H1 (cell line): ENCODE measurements at regions not wholly inside any gene's neighbourhood (a gene's known extent, or its start where the extent isn't known, plus 50 kb on each side); places are given as distances from the start of the nearest gene placed in this dataset.
"Not testable (repeated sequence)": the region's sequence is repeated elsewhere in the genome, so short reads cannot be mapped to it uniquely, and the experiment has no call there.

Experiments used
- CTCF ChIA-PET: fragments of 300-600 bp; sonication (Branson Sonifier 250); formaldehyde crosslinking; loops from one replicate; lab custom pipeline; 2021; ENCODE audit not compliant: partially characterized antibody; lab: Charles Lee
- POLR2A ChIA-PET: fragments of 300-600 bp; sonication (Branson Sonifier 250); formaldehyde crosslinking; loops from one replicate; lab custom pipeline; 2021; ENCODE audit warnings: inconsistent platforms; ENCODE audit not compliant: partially characterized antibody; lab: Charles Lee
- DNase-seq, 2 experiments: peaks; one replicate each; pipeline versions ENCODE4 v3.0.0 to v3.0.0-alpha.2; 2010 to 2022; ENCODE audit warnings: low spot score in 2 of 2, low read depth in 1 of 2, mixed read lengths in 1 of 2
- FAIRE-seq: peaks from 2 replicates; lab custom pipeline; 2011; peaks lifted over from hg19 to GRCh38; lab: Jason Lieb, UNC
- H2AFZ ChIP-seq: 2 replicates; pipeline ENCODE4 v1.8.1; 2012; ENCODE audit warnings: low read length, inconsistent platforms
- H2AK5ac ChIP-seq: 2 replicates; pipeline ENCODE4 v1.6.1; 2013; ENCODE audit warnings: low read depth, low read length
- H2BK120ac ChIP-seq: replicated peaks from 2 replicates; pipeline ENCODE3; 2013; ENCODE audit warnings: low read depth, low read length, inconsistent platforms
- H2BK12ac ChIP-seq: 2 replicates; pipeline ENCODE4 v1.6.1; 2013; ENCODE audit warnings: low read depth, low read length
- H2BK15ac ChIP-seq: 2 replicates; pipeline ENCODE4 v1.6.1; 2013; ENCODE audit warnings: low read length
- H2BK20ac ChIP-seq: 2 replicates; pipeline ENCODE4 v1.6.1; 2013; ENCODE audit warnings: low read length
- H2BK5ac ChIP-seq: 2 replicates; pipeline ENCODE4 v1.6.1; 2013; ENCODE audit warnings: low read depth, low read length
- H3K14ac ChIP-seq: 2 replicates; pipeline ENCODE4 v1.6.1; 2013; ENCODE audit warnings: inconsistent platforms; ENCODE audit not compliant: insufficient read length
- H3K18ac ChIP-seq: 2 replicates; pipeline ENCODE4 v1.6.1; 2013; ENCODE audit warnings: low read length; ENCODE audit errors: extremely low read depth
- H3K23ac ChIP-seq: 2 replicates; pipeline ENCODE4 v1.6.1; 2013; ENCODE audit warnings: inconsistent platforms; ENCODE audit not compliant: insufficient read length
- H3K23me2 ChIP-seq: 2 replicates; pipeline ENCODE4 v1.6.1; 2013; ENCODE audit warnings: low read depth, low read length
- H3K27ac ChIP-seq: 2 replicates; pipeline ENCODE4 v1.6.1; 2011; ENCODE audit warnings: low read depth, low read length, inconsistent platforms
- H3K27me3 ChIP-seq, 4 experiments: replicated peaks in 1 of 4; 1 replicate in 1 of 4; 2 replicates in 3 of 4; pipeline versions ENCODE4 v1.6.1 to v1.8.1; 2011 to 2013; ENCODE audit warnings: low read length in 3 of 4, mild to moderate bottlenecking in 3 of 4, inconsistent platforms in 2 of 4, mixed read lengths in 2 of 4, moderate library complexity in 1 of 4; ENCODE audit not compliant: control insufficient read depth in 3 of 4, insufficient read depth in 3 of 4; ENCODE audit errors: extremely low read depth in 1 of 4
- H3K36me3 ChIP-seq, 4 experiments: 2 replicates each; pipeline versions ENCODE4 v1.6.1 to v1.8.1; 2011 to 2013; ENCODE audit warnings: mild to moderate bottlenecking in 4 of 4, low read length in 3 of 4, moderate library complexity in 2 of 4, control low read depth in 1 of 4, inconsistent platforms in 1 of 4; ENCODE audit not compliant: insufficient read depth in 4 of 4, control insufficient read depth in 2 of 4
- H3K4ac ChIP-seq: replicated peaks from 2 replicates; pipeline ENCODE3; 2013; ENCODE audit warnings: low read length, low read depth, mixed read lengths, inconsistent platforms; ENCODE audit not compliant: insufficient read length
- H3K4me1 ChIP-seq, 4 experiments: replicated peaks in 1 of 4; 1 replicate in 1 of 4; 2 replicates in 3 of 4; pipeline versions ENCODE4 v1.6.1 to v1.8.1; 2011 to 2013; ENCODE audit warnings: low read length in 3 of 4, inconsistent platforms in 2 of 4, mixed read lengths in 1 of 4; ENCODE audit not compliant: insufficient read depth in 4 of 4, control insufficient read depth in 3 of 4
- H3K4me2 ChIP-seq, 2 experiments: 2 replicates each; pipeline versions ENCODE4 v1.6.1 to v1.8.1; 2011 to 2013; ENCODE audit warnings: low read depth in 2 of 2, low read length in 2 of 2, control low read depth in 1 of 2, inconsistent platforms in 1 of 2, mild to moderate bottlenecking in 1 of 2; ENCODE audit not compliant: insufficient read depth in 1 of 2
- H3K4me3 ChIP-seq, 4 experiments: fragments of 200-600, 300-600 bp in 1 of 4; sonication (generic), shearing (Covaris generic), sonication (Bioruptor Twin) in 1 of 4; 2 replicates each; pipeline versions ENCODE4 v1.5.1 to v1.8.1; 2011 to 2016; ENCODE audit warnings: low read length in 4 of 4, low read depth in 3 of 4, control low read depth in 2 of 4, inconsistent platforms in 2 of 4, mild to moderate bottlenecking in 2 of 4, mixed read lengths in 1 of 4, moderate library complexity in 1 of 4; ENCODE audit not compliant: insufficient read depth in 2 of 4; ENCODE audit errors: extremely low read depth in 1 of 4
- H3K56ac ChIP-seq: replicated peaks from 2 replicates; pipeline ENCODE3; 2013; ENCODE audit warnings: low read depth, mild to moderate bottlenecking, mixed read lengths, low read length, inconsistent platforms; ENCODE audit not compliant: insufficient read length
- H3K79me1 ChIP-seq: 2 replicates; pipeline ENCODE4 v1.6.1; 2013; ENCODE audit warnings: low read depth, low read length, control low read depth
- H3K79me2 ChIP-seq, 2 experiments: 2 replicates each; pipeline versions ENCODE4 v1.6.1 to v1.8.1; 2012 to 2013; ENCODE audit warnings: low read length in 2 of 2, mild to moderate bottlenecking in 2 of 2, inconsistent platforms in 1 of 2; ENCODE audit not compliant: insufficient read depth in 2 of 2, control insufficient read depth in 1 of 2
- H3K9ac ChIP-seq, 4 experiments: replicated peaks in 1 of 4; 1 replicate in 1 of 4; 2 replicates in 3 of 4; pipeline versions ENCODE4 v1.6.1 to v1.8.1; 2011 to 2013; ENCODE audit warnings: low read depth in 3 of 4, low read length in 3 of 4, control low read depth in 2 of 4, mild to moderate bottlenecking in 2 of 4, moderate library complexity in 2 of 4, inconsistent platforms in 1 of 4; ENCODE audit errors: extremely low read depth in 1 of 4
- H3K9me3 ChIP-seq, 2 experiments: 2 replicates each; pipeline versions ENCODE4 v1.6.1 to v1.8.1; 2012 to 2013; ENCODE audit warnings: mild to moderate bottlenecking in 2 of 2, moderate library complexity in 2 of 2, control low read depth in 1 of 2, inconsistent platforms in 1 of 2, low read depth in 1 of 2, low read length in 1 of 2, mixed read lengths in 1 of 2; ENCODE audit not compliant: insufficient read depth in 2 of 2
- H4K20me1 ChIP-seq, 2 experiments: replicated peaks in 1 of 2; 2 replicates each; pipeline versions ENCODE3 to v1.8.1; 2011 to 2013; ENCODE audit warnings: inconsistent platforms in 2 of 2, low read length in 2 of 2, mild to moderate bottlenecking in 1 of 2; ENCODE audit not compliant: insufficient read depth in 2 of 2, control insufficient read depth in 1 of 2
- H4K5ac ChIP-seq: 2 replicates; pipeline ENCODE4 v1.6.1; 2013; ENCODE audit warnings: low read length, low read depth, mixed read lengths, inconsistent platforms; ENCODE audit not compliant: insufficient read length
- H4K8ac ChIP-seq: 2 replicates; pipeline ENCODE4 v1.8.0; 2013; ENCODE audit warnings: mild to moderate bottlenecking, moderate library complexity, low read length, inconsistent platforms; ENCODE audit not compliant: insufficient read depth; ENCODE audit errors: extremely low read depth
- H4K91ac ChIP-seq: replicated peaks from 2 replicates; pipeline ENCODE3; 2013; ENCODE audit warnings: low read length, mixed read lengths, inconsistent platforms; ENCODE audit not compliant: insufficient read length
- WGBS, 2 experiments: shearing (Covaris generic) in 1 of 2; methylation state at CpG; one replicate each; pipeline versions ENCODE4 v1.1.6 to v1.1.7; 2013 to 2015; ENCODE audit warnings: low lambda C conversion rate in 2 of 2, mixed read lengths in 2 of 2, inconsistent platforms in 1 of 2, low coverage in 1 of 2, missing lambda C conversion rate in 1 of 2; ENCODE audit not compliant: insufficient replicate concordance in 2 of 2, insufficient coverage in 1 of 2, insufficient read length in 1 of 2; ENCODE audit errors: extremely low coverage in 1 of 2, missing lambda C conversion rate in 1 of 2; 5-methylcytosine and 5-hydroxymethylcytosine counted together

DNA sequence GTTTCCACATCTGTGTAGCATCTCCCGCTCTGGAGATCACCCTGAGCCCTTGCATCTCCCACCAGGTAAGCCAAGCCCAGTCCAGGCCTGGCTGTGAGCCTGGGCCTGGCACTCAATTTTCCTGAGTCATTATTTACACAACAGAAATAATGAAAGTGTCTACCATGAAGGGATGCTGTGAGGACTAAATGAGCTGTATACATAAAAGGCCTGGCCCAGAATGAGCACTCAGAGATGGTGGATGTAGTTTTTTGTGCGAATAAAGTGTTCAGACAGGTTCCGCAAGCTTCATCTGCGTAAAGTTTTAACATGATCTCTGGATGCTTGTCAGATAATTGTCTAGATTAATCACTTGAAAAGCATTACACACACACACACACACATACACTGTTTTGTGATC is 50.2 kb upstream of the IGFBPL1 start:
- H3K9me3 ChIP-seq, H4K20me1 ChIP-seq, POLR2A ChIA-PET, H2AK5ac ChIP-seq, H3K4me3 ChIP-seq, H2BK20ac ChIP-seq, H2BK15ac ChIP-seq, DNase-seq, H2BK12ac ChIP-seq, H3K4ac ChIP-seq, FAIRE-seq, H3K79me1 ChIP-seq, H4K91ac ChIP-seq, H3K56ac ChIP-seq, H3K23ac ChIP-seq, H3K18ac ChIP-seq, H3K4me1 ChIP-seq, H3K36me3 ChIP-seq, H4K8ac ChIP-seq, H4K5ac ChIP-seq, H3K9ac ChIP-seq, H3K79me2 ChIP-seq, H2BK120ac ChIP-seq, H3K4me2 ChIP-seq, H3K27ac ChIP-seq, H3K27me3 ChIP-seq, H3K23me2 ChIP-seq, H3K14ac ChIP-seq: not testable (repeated sequence)
- CTCF ChIA-PET = interaction anchor here (0.7 kb wide), 1 partner anchor 73 kb away, joined by 3 read pairs; no protein-coding TSS in a partner anchor
- 0 out of 2 replicates have a peak overlapping the region, but pooled peaks have one; percentile 51 for H2AFZ ChIP-seq
- WGBS, 2 experiments = 90% methylated on average over 4 of the region's 4 CpGs; no CpG with 5 or more reads in 1 of the 2 experiments
- H2BK5ac ChIP-seq = peak overlapping the region; percentile 30; the same call in 1 of the 2 replicates
